ENCODE measurements at regions not wholly inside any gene's neighbourhood (a gene's known extent, or its start where the extent isn't known, plus 50 kb on each side); places are given as distances from the start of the nearest gene placed in this dataset.
A peak's percentile ranks its signal among the peaks of the same experiment; 100 is the strongest.
"Not testable (repeated sequence)": the region's sequence is repeated elsewhere in the genome, so short reads cannot be mapped to it uniquely, and the experiment has no call there.

GRCh38 chr21:9067515-9067914 lies 1453.9 kb upstream of the TPTE start:
- DNase-seq, H3K4me1 Mint-ChIP-seq, H3K4me3 Mint-ChIP-seq, H3K9me3 Mint-ChIP-seq, ATAC-seq, H3K27ac Mint-ChIP-seq, H3K27me3 Mint-ChIP-seq: not testable (repeated sequence)

GRCh38 chr21:9068622-9069021 lies 1452.8 kb upstream of the TPTE start:
- not testable (repeated sequence) for H3K9me3 Mint-ChIP-seq, DNase-seq, H3K4me1 Mint-ChIP-seq, H3K27ac Mint-ChIP-seq, H3K4me3 Mint-ChIP-seq, ATAC-seq, H3K27me3 Mint-ChIP-seq

- ATAC-seq, H3K27ac Mint-ChIP-seq, H3K27me3 Mint-ChIP-seq, H3K9me3 Mint-ChIP-seq, H3K4me3 Mint-ChIP-seq, H3K4me1 Mint-ChIP-seq: not testable (repeated sequence)
- peak; percentile 20 to 41 for DNase-seq
Measured at GRCh38 chr21:9070703-9071102, 1450.7 kb upstream of the TPTE start.

- H3K9me3 Mint-ChIP-seq, H3K27ac Mint-ChIP-seq, H3K4me3 Mint-ChIP-seq, DNase-seq, H3K4me1 Mint-ChIP-seq, H3K27me3 Mint-ChIP-seq, ATAC-seq: not testable (repeated sequence)
Measured at GRCh38 chr21:9073010-9073409, 1448.4 kb upstream of the TPTE start.

GRCh38 chr21:9074772-9075171 lies 1446.6 kb upstream of the TPTE start:
- H3K4me1 Mint-ChIP-seq, H3K9me3 Mint-ChIP-seq, H3K27me3 Mint-ChIP-seq, H3K4me3 Mint-ChIP-seq, DNase-seq, ATAC-seq: not testable (repeated sequence)
- peak overlapping the region in 1 of 2 donors; percentile 27 for H3K27ac Mint-ChIP-seq

- not testable (repeated sequence) for DNase-seq, H3K27me3 Mint-ChIP-seq
Measured at GRCh38 chr21:9083091-9083826, 1438.1 kb upstream of the TPTE start.

GRCh38 chr21:9086299-9086698 lies 1435.1 kb upstream of the TPTE start:
- H3K9me3 Mint-ChIP-seq, H3K4me3 Mint-ChIP-seq, H3K27ac Mint-ChIP-seq, DNase-seq, H3K27me3 Mint-ChIP-seq, H3K4me1 Mint-ChIP-seq, ATAC-seq: not testable (repeated sequence)

More at GRCh38 chr21:9083091-9083826, 1438.1 kb upstream of the TPTE start:
- H3K4me1 Mint-ChIP-seq, ATAC-seq, H3K9me3 Mint-ChIP-seq, H3K27ac Mint-ChIP-seq, H3K4me3 Mint-ChIP-seq: not testable (repeated sequence)

GRCh38 chr21:9087816-9088215 lies 1433.6 kb upstream of the TPTE start:
- DNase-seq, H3K4me1 Mint-ChIP-seq, ATAC-seq, H3K27ac Mint-ChIP-seq, H3K27me3 Mint-ChIP-seq, H3K9me3 Mint-ChIP-seq, H3K4me3 Mint-ChIP-seq: not testable (repeated sequence)

- H3K27ac Mint-ChIP-seq, ATAC-seq, H3K9me3 Mint-ChIP-seq, H3K4me1 Mint-ChIP-seq, DNase-seq, H3K4me3 Mint-ChIP-seq, H3K27me3 Mint-ChIP-seq: not testable (repeated sequence)
Measured at GRCh38 chr21:9129741-9130140, 1391.6 kb upstream of the TPTE start.

- not testable (repeated sequence) for H3K4me3 Mint-ChIP-seq, H3K9me3 Mint-ChIP-seq, H3K4me1 Mint-ChIP-seq, H3K27me3 Mint-ChIP-seq, H3K27ac Mint-ChIP-seq, ATAC-seq, DNase-seq
Measured at GRCh38 chr21:9130817-9131216, 1390.6 kb upstream of the TPTE start.

Measured in stimulated activated naive CD8-positive, alpha-beta T cell treated with anti-CD3 and anti-CD28 coated beads, Interleukin-15, amount 100 ng/mL, for 72 hours (primary cell).